ENCODE measurements at regions not wholly inside any gene's neighbourhood (a gene's known extent, or its start where the extent isn't known, plus 50 kb on each side); places are given as distances from the start of the nearest gene placed in this dataset.

- TF ChIP-seq HMGXB4 (CRISPR knock-in tag; IDR thresholded peaks at IDR 0.05; ENCODE audit: borderline replicate concordance in 1 of 2, low read depth in 1 of 2), result no peak
- 0 out of 2 replicates have a peak, but pooled peaks have one; percentile 36 for TF ChIP-seq ZSCAN5A (CRISPR knock-in tag; IDR thresholded peaks at IDR 0.05; ENCODE audit: borderline replicate concordance)
- TF ChIP-seq BCL3 (CRISPR knock-in tag; IDR thresholded peaks at IDR 0.05), result no peak
- no peak for TF ChIP-seq ZSCAN29 (CRISPR knock-in tag; conservative IDR thresholded peaks at IDR 0.05)
- no peak for TF ChIP-seq SRY (CRISPR knock-in tag; IDR thresholded peaks at IDR 0.05)
- no peak for TF ChIP-seq YEATS4 (CRISPR knock-in tag; IDR thresholded peaks at IDR 0.05; ENCODE audit: borderline replicate concordance)
- 0 out of 2 replicates have a peak, but pooled peaks have one; percentile 17 for TF ChIP-seq HDAC2 (CRISPR knock-in tag; IDR thresholded peaks at IDR 0.05)
- TF ChIP-seq ZNF3 (CRISPR knock-in tag; IDR thresholded peaks at IDR 0.05), result no peak
- peak; percentile 52; the same call in 1 of the 2 replicates for TF ChIP-seq HNF4G (IDR thresholded peaks at IDR 0.05; ENCODE audit: borderline replicate concordance, low read depth, low read length)
- no peak for TF ChIP-seq HNF4G (CRISPR knock-in tag; IDR thresholded peaks at IDR 0.05; ENCODE audit: borderline replicate concordance, low read depth)
- TF ChIP-seq HNF4A (CRISPR knock-in tag; IDR thresholded peaks at IDR 0.05), result peak; percentile 32; the same call in 1 of the 2 replicates
- TF ChIP-seq ZNF652 (CRISPR knock-in tag; IDR thresholded peaks at IDR 0.05; ENCODE audit: borderline replicate concordance, low read depth), result peak; percentile 47; the same call in 1 of the 2 replicates
- TF ChIP-seq HNF1A (IDR thresholded peaks at IDR 0.05; ENCODE audit: low read depth), result 0 out of 2 replicates have a peak, but pooled peaks have one; percentile 22
- TF ChIP-seq HNF1A (CRISPR knock-in tag; IDR thresholded peaks at IDR 0.05; ENCODE audit: borderline replicate concordance), result peak; percentile 56; the same call in 1 of the 2 replicates
- no peak for TF ChIP-seq SNAPC4 (CRISPR knock-in tag; IDR thresholded peaks at IDR 0.05)
- no peak for TF ChIP-seq MBNL3 (CRISPR knock-in tag; conservative IDR thresholded peaks at IDR 0.05)
These were observed 183.1 kb upstream of the RALGAPA2 start (continued) for GRCh38 chr20:20895537-20895936.
